HUES64 (cell line): ENCODE measurements at regions not wholly inside any gene's neighbourhood (a gene's known extent, or its start where the extent isn't known, plus 50 kb on each side); places are given as distances from the start of the nearest gene placed in this dataset.

Experiments
- H3K27ac ChIP-seq: 2 replicates; pipeline ENCODE4 v1.7.0; 2013; ENCODE audit warnings: low read depth, low read length, inconsistent platforms
- H3K27me3 ChIP-seq: 2 replicates; pipeline ENCODE4 v1.6.1; 2013; ENCODE audit warnings: mild to moderate bottlenecking, low read length; ENCODE audit not compliant: insufficient read depth
- H3K36me3 ChIP-seq: 2 replicates; pipeline ENCODE4 v1.6.1; 2013; ENCODE audit warnings: mild to moderate bottlenecking, low read length; ENCODE audit not compliant: insufficient read depth
- H3K4me1 ChIP-seq: 2 replicates; pipeline ENCODE4 v1.6.1; 2013; ENCODE audit warnings: mild to moderate bottlenecking, low read length, moderate library complexity; ENCODE audit not compliant: insufficient read depth
- H3K4me3 ChIP-seq: 2 replicates; pipeline ENCODE4 v1.5.1; 2013; ENCODE audit warnings: mild to moderate bottlenecking, low read length, moderate library complexity
- H3K9ac ChIP-seq: 2 replicates; pipeline ENCODE4 v1.6.1; 2013; ENCODE audit warnings: mild to moderate bottlenecking, low read depth, low read length
- H3K9me3 ChIP-seq: 2 replicates; pipeline ENCODE4 v1.6.1; 2013; ENCODE audit warnings: low read depth, low read length; ENCODE audit not compliant: insufficient read depth
- WGBS: fragments of 150-250, 120-280 bp; methylation state at CpG from one replicate; pipeline ENCODE4 v1.1.7; 2013; ENCODE audit warnings: missing lambda C conversion rate; 5-methylcytosine and 5-hydroxymethylcytosine counted together

DNA sequence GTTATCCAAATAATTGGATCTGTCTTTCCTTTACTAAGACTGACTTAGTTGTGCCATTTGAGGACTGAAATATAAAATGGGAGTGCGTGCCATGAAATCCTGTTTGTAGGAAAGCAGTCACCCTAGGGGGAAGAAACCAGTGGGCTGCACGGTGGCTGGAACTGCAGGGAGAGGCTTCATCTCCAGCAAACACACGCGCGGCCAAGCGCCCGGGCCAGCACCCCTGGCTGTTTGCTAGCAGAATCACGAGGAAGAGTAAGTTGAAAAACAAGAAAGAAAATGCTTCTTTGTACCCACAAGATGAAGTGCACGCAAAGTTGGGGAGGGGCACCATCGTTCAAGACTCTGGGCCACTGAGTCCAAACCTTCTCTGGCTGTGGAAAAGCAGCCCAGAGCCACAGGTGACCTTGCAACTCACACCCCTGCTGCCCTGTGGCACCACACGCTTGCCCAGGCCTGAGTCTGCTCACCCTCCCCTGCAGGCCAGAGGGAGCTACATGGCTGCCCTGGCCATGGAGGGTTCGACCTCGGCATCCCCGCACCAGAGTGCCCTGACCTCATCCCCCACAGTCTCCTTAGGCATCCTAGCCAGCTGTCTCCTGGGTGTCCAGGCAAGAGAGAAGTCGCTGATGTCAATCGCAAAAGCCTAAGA, 55.2 kb downstream of the IRX2 start:
- H3K27ac ChIP-seq = no peak overlapping the region
- H3K9ac ChIP-seq = no peak overlapping the region
- H3K27me3 ChIP-seq = no peaks in the 10 kb centered on the region
- no peaks in the 10 kb centered on the region for H3K4me1 ChIP-seq
- no peak overlapping the region for H3K4me3 ChIP-seq
- WGBS = 92% methylated on average over 16 of the region's 16 CpGs
- H3K36me3 ChIP-seq = no peaks in the 10 kb centered on the region
- no peaks in the 10 kb centered on the region for H3K9me3 ChIP-seq

DNA sequence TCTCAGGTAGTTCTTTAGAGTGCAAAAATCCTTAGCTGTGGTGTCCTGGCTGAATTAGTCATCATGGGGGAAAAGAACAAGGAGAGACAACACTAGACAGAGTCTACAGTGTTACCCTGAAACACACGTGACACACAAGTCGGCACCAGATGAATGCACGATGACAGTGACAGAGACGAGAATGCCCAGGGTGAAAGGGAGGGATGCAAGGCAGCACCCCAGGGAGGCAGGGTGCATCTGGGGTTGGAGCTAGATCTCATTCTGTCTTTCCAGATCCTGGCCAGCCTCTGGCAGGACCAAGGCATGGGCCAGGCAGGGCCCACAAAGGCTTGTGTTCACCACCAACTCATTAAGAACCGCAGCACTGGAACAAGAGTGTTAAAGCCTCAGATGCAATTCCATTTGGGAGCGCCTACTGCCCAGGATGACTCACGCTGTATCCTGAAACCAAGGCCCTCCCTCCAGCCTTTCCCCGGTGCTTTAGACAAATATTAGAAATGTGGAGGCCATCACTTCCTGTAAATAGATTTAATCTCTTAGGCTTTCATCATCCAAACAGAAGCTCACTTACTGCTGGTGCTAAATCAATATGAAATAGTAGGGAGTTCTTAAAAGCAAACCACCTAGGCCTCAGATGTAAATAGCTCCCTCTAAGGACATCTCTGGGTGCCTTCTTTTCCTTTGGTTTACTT, 56.1 kb downstream of the IRX2 start:
- no peaks in the 10 kb centered on the region for H3K9me3 ChIP-seq
- H3K27ac ChIP-seq = no peak overlapping the region
- no peaks in the 10 kb centered on the region for H3K27me3 ChIP-seq

GRCh38 chr5:2691530-2691929, 59.9 kb downstream of the IRX2 start:
- 67% methylated on average over 1 of the region's 1 CpG for WGBS
- H3K36me3 ChIP-seq = no peaks in the 10 kb centered on the region

More for the DNA sequence above, 56.1 kb downstream of the IRX2 start:
- 86% methylated on average over 8 of the region's 8 CpGs for WGBS
- H3K4me1 ChIP-seq = no peaks in the 10 kb centered on the region
- no peak overlapping the region for H3K9ac ChIP-seq
- no peaks in the 10 kb centered on the region for H3K36me3 ChIP-seq
- H3K4me3 ChIP-seq = no peak overlapping the region

DNA sequence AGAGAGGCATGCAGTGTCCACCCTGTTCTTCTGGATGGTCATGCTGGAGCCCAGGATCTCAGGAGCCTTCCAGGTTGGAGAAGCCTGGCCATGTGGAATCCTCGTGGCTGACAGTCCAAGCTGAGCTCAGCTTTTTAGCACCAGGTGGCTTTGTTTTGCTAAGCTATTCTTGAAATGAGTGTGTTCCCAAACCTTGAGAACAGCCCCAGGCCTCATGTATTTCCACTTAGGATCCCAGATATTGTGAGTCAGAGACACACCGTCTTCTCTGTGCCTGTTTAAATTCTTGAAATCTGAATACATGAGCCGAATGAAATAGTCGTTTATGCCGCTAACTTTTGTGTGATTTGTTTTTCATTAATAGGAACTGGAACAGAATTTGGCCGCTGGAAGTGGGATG, 61.2 kb downstream of the IRX2 start:
- H3K9me3 ChIP-seq = no peaks in the 10 kb centered on the region
- H3K9ac ChIP-seq = no peak overlapping the region
- no peaks in the 10 kb centered on the region for H3K27me3 ChIP-seq
- H3K4me1 ChIP-seq = peaks cover 11% of the 10 kb centered on the region; the same call in 1 of the 2 replicates
- no peak overlapping the region for H3K4me3 ChIP-seq
- 85% methylated on average over 5 of the region's 6 CpGs for WGBS
- H3K36me3 ChIP-seq = no peaks in the 10 kb centered on the region
- no peak overlapping the region for H3K27ac ChIP-seq

More at GRCh38 chr5:2691530-2691929, 59.9 kb downstream of the IRX2 start:
- Histone ChIP-seq H3K4me1 (peaks cover 2% of the 10 kb centered on the region; the same call in 1 of the 2 replicates), H3K27ac (no peak overlapping the region), H3K4me3 (no peak overlapping the region), H3K9me3 (no peaks in the 10 kb centered on the region), H3K27me3 (no peaks in the 10 kb centered on the region), H3K9ac (no peak overlapping the region)

DNA sequence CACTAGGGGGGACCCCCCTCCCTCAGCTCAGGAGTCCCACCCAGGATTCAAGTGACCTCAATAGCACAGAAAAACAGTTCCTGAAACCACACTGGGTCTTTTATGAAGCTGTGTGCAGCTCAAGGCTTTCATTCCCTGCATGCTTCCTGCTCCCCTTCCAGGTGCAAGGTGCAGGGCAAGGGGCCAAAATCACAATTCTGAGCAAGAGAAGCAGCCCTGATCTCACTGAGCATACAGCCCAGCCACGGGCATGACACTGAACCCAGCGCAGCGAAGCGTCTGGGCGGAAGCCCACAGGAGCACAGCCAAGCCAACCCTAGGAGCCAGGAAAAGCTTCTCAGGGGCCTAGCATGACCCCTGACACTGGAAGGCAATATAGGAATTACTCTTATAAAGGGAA, 62.9 kb downstream of the IRX2 start:
- Histone ChIP-seq H3K36me3 (no peaks in the 10 kb centered on the region), H3K27ac (no peak overlapping the region), H3K4me1 (peaks cover 11% of the 10 kb centered on the region; the same call in 1 of the 2 replicates), H3K4me3 (no peak overlapping the region), H3K9me3 (no peaks in the 10 kb centered on the region), H3K9ac (no peak overlapping the region), H3K27me3 (no peaks in the 10 kb centered on the region)
- WGBS = 96% methylated on average over 5 of the region's 5 CpGs

GRCh38 chr5:2687746-2688145, 63.7 kb downstream of the IRX2 start:
- Histone ChIP-seq H3K9ac (no peak overlapping the region), H3K36me3 (no peaks in the 10 kb centered on the region), H3K27ac (no peak overlapping the region), H3K27me3 (no peaks in the 10 kb centered on the region), H3K4me1 (peaks cover 11% of the 10 kb centered on the region; the same call in 1 of the 2 replicates), H3K9me3 (no peaks in the 10 kb centered on the region), H3K4me3 (no peak overlapping the region)
- WGBS = 84% methylated on average over 7 of the region's 7 CpGs

DNA sequence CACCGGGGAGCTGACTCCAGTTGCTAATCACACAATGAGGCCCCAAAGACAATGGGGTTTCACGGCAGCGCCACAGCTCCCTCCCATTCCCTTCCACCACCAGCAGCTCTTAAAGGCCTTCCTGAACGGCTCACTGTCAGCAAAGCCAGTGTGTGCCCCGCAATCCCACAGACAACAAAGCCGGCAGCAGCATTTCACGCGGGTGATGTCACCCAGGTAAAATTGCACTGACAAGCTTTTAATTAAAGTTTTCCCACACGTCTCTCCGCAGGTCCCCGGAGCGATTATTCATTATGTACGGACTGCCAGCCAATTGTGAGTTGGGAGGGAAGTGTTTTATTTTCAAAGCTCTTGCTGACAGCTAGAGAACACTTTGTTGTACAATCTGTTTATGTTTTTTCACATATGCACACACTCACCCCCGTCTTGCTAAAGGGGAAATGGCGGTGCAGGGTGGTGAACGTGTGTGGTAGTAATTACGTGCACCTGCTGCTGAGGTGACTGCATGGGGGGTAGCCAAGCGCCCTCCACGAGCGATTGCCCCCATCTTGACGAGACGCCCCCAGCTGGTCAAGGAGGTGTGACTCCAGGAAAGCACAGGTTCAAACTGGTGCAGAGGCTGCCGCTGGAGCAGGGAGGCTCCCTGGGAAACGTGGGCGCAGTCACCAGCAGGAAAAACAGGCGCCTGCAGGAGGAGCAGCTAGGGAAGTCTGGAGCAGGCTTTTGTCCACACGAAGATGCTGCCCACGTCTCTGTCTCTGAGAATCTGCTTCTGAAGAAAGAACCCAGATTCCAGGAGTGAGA, 65.0 kb downstream of the IRX2 start:
- H3K36me3 ChIP-seq = no peaks in the 10 kb centered on the region
- H3K27me3 ChIP-seq = no peaks in the 10 kb centered on the region
- H3K9ac ChIP-seq = no peak overlapping the region
- WGBS = 76% methylated on average over 28 of the region's 28 CpGs
- no peak overlapping the region for H3K4me3 ChIP-seq
- H3K4me1 ChIP-seq = peaks cover 11% of the 10 kb centered on the region; the same call in 1 of the 2 replicates
- H3K27ac ChIP-seq = no peak overlapping the region
- no peaks in the 10 kb centered on the region for H3K9me3 ChIP-seq

GRCh38 chr5:2685651-2686272, 65.7 kb downstream of the IRX2 start:
- 86% methylated on average over 4 of the region's 4 CpGs for WGBS
- Histone ChIP-seq H3K9ac (no peak overlapping the region), H3K27ac (no peak overlapping the region), H3K36me3 (no peaks in the 10 kb centered on the region), H3K27me3 (no peaks in the 10 kb centered on the region), H3K9me3 (no peaks in the 10 kb centered on the region), H3K4me1 (peaks cover 11% of the 10 kb centered on the region; the same call in 1 of the 2 replicates), H3K4me3 (no peak overlapping the region)

DNA sequence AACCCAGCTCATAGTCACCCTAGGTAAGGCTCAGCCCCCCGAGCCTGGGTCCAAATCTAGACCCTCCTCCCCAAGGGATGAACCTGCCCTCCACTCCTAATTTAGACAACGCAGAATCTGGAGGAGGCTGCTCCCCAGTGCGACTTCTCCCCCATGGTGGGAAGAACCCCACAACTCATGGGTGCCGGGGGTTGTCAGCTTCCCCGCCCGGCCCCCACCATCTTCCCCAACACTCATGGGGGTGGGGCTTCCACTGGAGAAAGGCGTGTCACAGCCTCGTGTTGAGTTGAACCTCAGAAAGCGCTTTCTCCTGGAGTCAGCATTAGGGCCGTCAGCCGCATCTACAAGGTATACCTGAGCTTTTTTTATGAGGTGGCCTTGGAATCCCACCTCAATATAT, 66.9 kb downstream of the IRX2 start:
- H3K4me3 ChIP-seq = no peak overlapping the region
- 92% methylated on average over 11 of the region's 11 CpGs for WGBS
- H3K27me3 ChIP-seq = no peaks in the 10 kb centered on the region
- no peak overlapping the region for H3K27ac ChIP-seq
- H3K9ac ChIP-seq = no peak overlapping the region
- no peaks in the 10 kb centered on the region for H3K9me3 ChIP-seq
- peaks cover 11% of the 10 kb centered on the region; the same call in 1 of the 2 replicates for H3K4me1 ChIP-seq
- no peaks in the 10 kb centered on the region for H3K36me3 ChIP-seq

GRCh38 chr5:2683720-2684119, 67.8 kb downstream of the IRX2 start:
- Histone ChIP-seq H3K36me3 (no peaks in the 10 kb centered on the region), H3K4me1 (peaks cover 11% of the 10 kb centered on the region; the same call in 1 of the 2 replicates), H3K27ac (no peak overlapping the region), H3K27me3 (no peaks in the 10 kb centered on the region), H3K9me3 (no peaks in the 10 kb centered on the region), H3K4me3 (no peak overlapping the region), H3K9ac (no peak overlapping the region)
- WGBS = 91% methylated on average over 13 of the region's 14 CpGs
